Stimulated activated memory B cell treated with anti-CD40 and anti-IgM and Interleukin-4, amounts not matched to agents 10 μg/mL and 1 μg/mL and 100 μg/mL, for 72 hours (primary cell): ENCODE measurements at regions not wholly inside any gene's neighbourhood (a gene's known extent, or its start where the extent isn't known, plus 50 kb on each side); places are given as distances from the start of the nearest gene placed in this dataset.
A peak's percentile ranks its signal among the peaks of the same experiment; 100 is the strongest.
"Not testable (repeated sequence)": the region's sequence is repeated elsewhere in the genome, so short reads cannot be mapped to it uniquely, and the experiment has no call there.

ENCODE experiments used
- ATAC-seq: fragments of 150-1000 bp; cut with Tn5 transposase; 2 replicates; pipeline ENCODE4 v1.10.0; 2021
- H3K27ac Mint-ChIP-seq: one replicate; pipeline ENCODE4 v1.8.0; 2022; ENCODE audit warnings: mild to moderate bottlenecking, mixed read lengths
- H3K27me3 Mint-ChIP-seq: one replicate; pipeline ENCODE4 v1.8.0; 2022; ENCODE audit warnings: mixed read lengths
- H3K36me3 Mint-ChIP-seq: one replicate; pipeline ENCODE4 v1.8.0; 2022; ENCODE audit warnings: mixed read lengths
- H3K4me1 Mint-ChIP-seq: one replicate; pipeline ENCODE4 v1.8.0; 2022; ENCODE audit warnings: mixed read lengths
- H3K4me3 Mint-ChIP-seq: one replicate; pipeline ENCODE4 v1.8.0; 2022; ENCODE audit warnings: mild to moderate bottlenecking, moderate library complexity, mixed read lengths
- H3K9me3 Mint-ChIP-seq: one replicate; pipeline ENCODE4 v1.8.0; 2022; ENCODE audit warnings: mixed read lengths

- peaks cover 6% of the 10 kb centered on the region for H3K9me3 Mint-ChIP-seq
- H3K27me3 Mint-ChIP-seq: no peaks in the 10 kb centered on the region
- H3K36me3 Mint-ChIP-seq: no peaks in the 10 kb centered on the region
- no peak overlapping the region for H3K4me3 Mint-ChIP-seq
- no peak overlapping the region for H3K27ac Mint-ChIP-seq
- H3K4me1 Mint-ChIP-seq: no peaks in the 10 kb centered on the region
- ATAC-seq: no peak
Observed at GRCh38 chr3:147471741-147472140, 62.6 kb downstream of the ZIC1 start.

- no peak overlapping the region for H3K4me3 Mint-ChIP-seq
- no peaks in the 10 kb centered on the region for H3K4me1 Mint-ChIP-seq
- no peak overlapping the region for H3K27ac Mint-ChIP-seq
Observed at GRCh38 chr3:147472846-147473245, 63.7 kb downstream of the ZIC1 start.

DNA sequence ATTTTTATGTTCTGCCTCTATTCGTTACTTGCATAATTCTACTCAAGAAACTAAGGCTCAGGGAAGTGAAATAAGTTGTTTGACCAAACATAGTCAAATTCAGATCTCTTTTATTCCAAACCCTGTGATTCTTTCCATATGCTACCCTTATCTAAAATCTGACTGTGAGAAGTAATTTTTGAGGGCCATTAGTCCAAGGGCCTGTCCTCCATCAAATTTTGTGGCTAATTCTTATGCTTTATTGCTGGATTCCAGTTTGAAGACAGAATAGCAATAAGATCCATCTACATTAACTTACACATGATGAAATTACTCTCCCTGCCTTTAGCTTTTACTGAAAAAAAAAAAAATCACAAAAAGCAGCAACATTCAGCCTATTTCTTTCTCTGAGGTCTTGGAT lies 74.0 kb downstream of the ZIC1 start:
- Mint-ChIP-seq H3K27me3 (no peaks in the 10 kb centered on the region), H3K4me3 (no peak overlapping the region), H3K36me3 (no peaks in the 10 kb centered on the region), H3K27ac (no peak overlapping the region), H3K9me3 (peaks cover 2% of the 10 kb centered on the region), H3K4me1 (no peaks in the 10 kb centered on the region)
- no peak for ATAC-seq

More at GRCh38 chr3:147472846-147473245, 63.7 kb downstream of the ZIC1 start:
- no peak for ATAC-seq
- Mint-ChIP-seq H3K36me3 (no peaks in the 10 kb centered on the region), H3K9me3 (peaks cover 6% of the 10 kb centered on the region), H3K27me3 (no peaks in the 10 kb centered on the region)

- no peaks in the 10 kb centered on the region for H3K4me1 Mint-ChIP-seq
- no peak for ATAC-seq
- no peaks in the 10 kb centered on the region for H3K36me3 Mint-ChIP-seq
- peaks cover 2% of the 10 kb centered on the region for H3K9me3 Mint-ChIP-seq
- H3K27ac Mint-ChIP-seq: no peak overlapping the region
- no peak overlapping the region for H3K4me3 Mint-ChIP-seq
- H3K27me3 Mint-ChIP-seq: no peaks in the 10 kb centered on the region
Observed at GRCh38 chr3:147483578-147483977, 74.4 kb downstream of the ZIC1 start.

GRCh38 chr3:147493065-147493464 lies 83.9 kb downstream of the ZIC1 start:
- Mint-ChIP-seq H3K4me1 (no peaks in the 10 kb centered on the region), H3K27me3 (no peaks in the 10 kb centered on the region), H3K27ac (no peak overlapping the region), H3K4me3 (no peak overlapping the region), H3K36me3 (no peaks in the 10 kb centered on the region), H3K9me3 (no peaks in the 10 kb centered on the region)
- no peak for ATAC-seq

- Mint-ChIP-seq H3K4me3 (no peak overlapping the region), H3K9me3 (no peaks in the 10 kb centered on the region), H3K27me3 (no peaks in the 10 kb centered on the region), H3K27ac (no peak overlapping the region), H3K4me1 (no peaks in the 10 kb centered on the region), H3K36me3 (no peaks in the 10 kb centered on the region)
- no peak for ATAC-seq
Observed at GRCh38 chr3:147493666-147494065, 84.5 kb downstream of the ZIC1 start.

GRCh38 chr3:147497286-147497685 lies 88.1 kb downstream of the ZIC1 start:
- Mint-ChIP-seq H3K27ac (no peak overlapping the region), H3K4me1 (no peaks in the 10 kb centered on the region)

GRCh38 chr3:147507638-147508286 lies 98.6 kb downstream of the ZIC1 start:
- Mint-ChIP-seq H3K27me3 (no peaks in the 10 kb centered on the region), H3K9me3 (no peaks in the 10 kb centered on the region), H3K27ac (no peak overlapping the region), H3K4me1 (no peaks in the 10 kb centered on the region), H3K36me3 (no peaks in the 10 kb centered on the region), H3K4me3 (no peak overlapping the region)
- ATAC-seq: no peak

More at GRCh38 chr3:147497286-147497685, 88.1 kb downstream of the ZIC1 start:
- H3K36me3 Mint-ChIP-seq: no peaks in the 10 kb centered on the region
- H3K27me3 Mint-ChIP-seq: no peaks in the 10 kb centered on the region
- no peak overlapping the region for H3K4me3 Mint-ChIP-seq
- ATAC-seq: no peak
- H3K9me3 Mint-ChIP-seq: no peaks in the 10 kb centered on the region

- Mint-ChIP-seq H3K36me3 (no peaks in the 10 kb centered on the region), H3K9me3 (no peaks in the 10 kb centered on the region), H3K4me1 (no peaks in the 10 kb centered on the region), H3K4me3 (no peak overlapping the region), H3K27me3 (no peaks in the 10 kb centered on the region), H3K27ac (no peak overlapping the region)
- no peak for ATAC-seq
Observed at GRCh38 chr3:147509448-147509847, 100.3 kb downstream of the ZIC1 start.

DNA sequence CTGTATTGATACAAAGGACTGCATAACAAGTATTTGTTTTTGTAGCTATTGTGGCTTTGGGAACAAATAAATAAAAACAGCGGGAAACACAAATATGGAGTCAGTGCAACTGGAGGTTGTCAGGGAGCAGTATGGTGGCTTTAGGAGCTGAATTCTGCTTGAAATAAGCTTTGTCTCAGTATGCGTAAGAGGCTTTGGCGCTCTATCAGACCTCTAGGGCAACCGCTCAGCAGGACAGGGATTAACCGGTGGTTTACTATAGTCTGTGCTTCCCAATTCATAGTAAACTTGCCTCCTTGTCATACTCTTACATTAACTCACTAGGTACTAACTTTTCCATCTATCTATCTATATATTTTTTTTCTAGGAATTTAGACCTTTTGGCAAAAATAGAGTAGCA lies 104.6 kb downstream of the ZIC1 start:
- no peak overlapping the region for H3K4me3 Mint-ChIP-seq
- H3K4me1 Mint-ChIP-seq: no peaks in the 10 kb centered on the region
- H3K36me3 Mint-ChIP-seq: no peaks in the 10 kb centered on the region
- no peaks in the 10 kb centered on the region for H3K27me3 Mint-ChIP-seq
- no peak for ATAC-seq
- no peak overlapping the region for H3K27ac Mint-ChIP-seq
- peaks cover 3% of the 10 kb centered on the region for H3K9me3 Mint-ChIP-seq

DNA sequence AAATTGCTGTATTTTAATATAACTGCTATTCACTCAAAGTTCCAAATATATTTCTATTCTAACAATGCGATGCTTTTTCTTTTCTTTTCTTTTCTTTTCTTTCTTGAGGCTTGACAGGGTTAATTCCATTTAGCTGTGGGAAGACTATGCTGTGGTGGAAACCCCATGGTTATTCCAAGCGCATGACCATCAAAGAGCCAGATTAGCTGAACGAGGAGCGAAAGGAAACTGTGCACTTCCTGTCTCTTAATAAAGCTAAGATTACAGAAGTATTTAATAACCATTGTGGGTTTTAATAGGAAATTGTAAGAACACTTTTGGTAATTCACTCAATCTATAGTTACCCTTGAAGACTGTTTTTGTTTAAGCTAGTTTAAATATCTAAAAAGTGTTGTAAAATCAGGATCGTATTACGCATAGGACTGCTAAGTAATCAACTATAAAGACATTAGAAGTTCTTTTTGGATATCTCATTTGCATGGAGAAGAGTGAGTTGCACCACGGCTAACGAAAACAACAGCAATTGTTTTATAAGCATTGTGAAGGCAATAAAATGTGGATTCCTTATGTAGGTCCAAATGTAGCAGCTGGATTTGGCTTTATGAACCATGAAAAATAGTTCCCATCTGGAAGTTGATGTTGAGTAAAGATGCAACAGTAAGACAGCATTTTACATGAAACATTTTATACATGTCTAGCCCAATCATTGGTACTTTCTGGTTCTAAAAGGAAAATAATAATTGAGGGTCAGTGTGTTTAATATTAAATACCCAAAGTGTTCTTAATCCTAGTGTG lies 105.4 kb downstream of the ZIC1 start:
- Mint-ChIP-seq H3K9me3 (peaks cover 3% of the 10 kb centered on the region), H3K4me1 (no peaks in the 10 kb centered on the region), H3K27me3 (no peaks in the 10 kb centered on the region), H3K36me3 (no peaks in the 10 kb centered on the region), H3K27ac (no peak overlapping the region), H3K4me3 (no peak overlapping the region)
- no peak for ATAC-seq

- H3K4me3 Mint-ChIP-seq: no peak overlapping the region
- no peak for ATAC-seq
- H3K27ac Mint-ChIP-seq: no peak overlapping the region
- H3K9me3 Mint-ChIP-seq: peaks cover 3% of the 10 kb centered on the region
- no peaks in the 10 kb centered on the region for H3K27me3 Mint-ChIP-seq
- H3K36me3 Mint-ChIP-seq: no peaks in the 10 kb centered on the region
- no peaks in the 10 kb centered on the region for H3K4me1 Mint-ChIP-seq
Observed at GRCh38 chr3:147518465-147518864, 109.3 kb downstream of the ZIC1 start.

GRCh38 chr3:147521646-147522045 lies 112.5 kb downstream of the ZIC1 start:
- Mint-ChIP-seq H3K27me3 (no peaks in the 10 kb centered on the region), H3K9me3 (peaks cover 11% of the 10 kb centered on the region), H3K36me3 (no peaks in the 10 kb centered on the region), H3K4me1 (no peaks in the 10 kb centered on the region), H3K4me3 (no peak overlapping the region), H3K27ac (no peak overlapping the region)
- ATAC-seq: no peak

DNA sequence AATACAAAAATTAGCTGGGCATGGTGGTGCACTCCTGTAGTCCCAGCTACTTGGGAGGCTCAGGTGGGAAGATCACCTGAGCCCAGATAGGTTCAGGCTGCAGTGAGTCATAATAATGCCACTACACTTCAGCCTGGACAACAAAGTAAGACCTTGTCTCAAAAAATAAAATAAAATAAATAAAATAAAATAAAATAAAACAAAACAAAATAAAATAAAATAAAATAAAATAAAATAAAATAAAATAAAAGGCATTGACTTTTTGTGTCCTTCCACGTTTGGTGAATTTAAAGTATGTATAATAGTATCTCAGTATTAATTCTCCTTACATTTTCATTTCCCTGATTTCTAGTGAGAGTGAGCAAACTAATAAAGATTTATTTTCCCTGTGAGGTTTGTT lies 113.6 kb downstream of the ZIC1 start:
- not testable (repeated sequence) for H3K4me1 Mint-ChIP-seq, H3K36me3 Mint-ChIP-seq, H3K4me3 Mint-ChIP-seq, H3K27me3 Mint-ChIP-seq, H3K27ac Mint-ChIP-seq, ATAC-seq
- H3K9me3 Mint-ChIP-seq: peaks cover 11% of the 10 kb centered on the region

DNA sequence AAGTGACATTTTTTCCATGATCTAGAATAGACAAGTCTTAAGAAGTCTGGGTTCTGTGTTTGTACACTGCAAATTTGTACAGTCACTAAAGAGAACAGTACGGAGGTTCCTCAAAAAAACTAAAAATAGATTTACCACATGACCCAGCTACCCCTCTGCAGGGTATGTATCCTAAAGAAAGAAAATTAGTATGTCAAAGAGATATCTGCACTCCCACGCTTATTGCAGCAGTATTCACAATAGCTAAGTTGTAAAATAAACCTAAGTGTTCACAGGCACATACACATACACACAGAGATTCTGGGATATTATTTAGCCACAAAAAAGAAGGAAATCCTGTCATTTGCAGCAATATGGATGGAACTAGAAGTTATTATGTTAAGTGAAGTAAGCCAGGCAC lies 120.4 kb downstream of the ZIC1 start:
- no peak overlapping the region for H3K27ac Mint-ChIP-seq
- no peaks in the 10 kb centered on the region for H3K4me1 Mint-ChIP-seq
- H3K36me3 Mint-ChIP-seq: no peaks in the 10 kb centered on the region
- H3K27me3 Mint-ChIP-seq: no peaks in the 10 kb centered on the region
- H3K4me3 Mint-ChIP-seq: no peak overlapping the region
- ATAC-seq: no peak
- H3K9me3 Mint-ChIP-seq: peaks cover 13% of the 10 kb centered on the region

- no peak overlapping the region for H3K27ac Mint-ChIP-seq
- no peaks in the 10 kb centered on the region for H3K36me3 Mint-ChIP-seq
- peak overlapping the region; percentile 18 for H3K4me3 Mint-ChIP-seq
- H3K27me3 Mint-ChIP-seq: no peaks in the 10 kb centered on the region
- H3K4me1 Mint-ChIP-seq: no peaks in the 10 kb centered on the region
- ATAC-seq: no peak
- peaks cover 14% of the 10 kb centered on the region for H3K9me3 Mint-ChIP-seq
Observed at GRCh38 chr3:147538034-147538433, 128.9 kb downstream of the ZIC1 start.
